ENCODE measurements at regions not wholly inside any gene's neighbourhood (a gene's known extent, or its start where the extent isn't known, plus 50 kb on each side); places are given as distances from the start of the nearest gene placed in this dataset.

- H2AFZ ChIP-seq (ENCODE audit: control insufficient read depth, low read depth, low read length), result 0 out of 2 replicates have a peak overlapping the region, but pooled peaks have one; percentile 8
- 40% methylated on average over 17 of the region's 17 CpGs for WGBS (ENCODE audit: insufficient coverage, insufficient replicate concordance, low lambda C conversion rate, missing lambda C conversion rate)
- POLR2A ChIA-PET, result no interaction called here
- intact Hi-C loops (cut with micrococcal nuclease; ENCODE audit: unreplicated experiment) (no loop called here), in situ Hi-C loops (cut with MboI) (no loop called here)
- no peaks in the 10 kb centered on the region for H3K36me3 ChIP-seq (ENCODE audit: control insufficient read depth in 2 of 2, insufficient read depth in 2 of 2, low read length in 1 of 2)
- RAD21 ChIA-PET (ENCODE audit: unreplicated experiment), result no interaction called here
- SMC1A ChIA-PET (ENCODE audit: uncharacterized antibody, unreplicated experiment), result no interaction called here
- TF ChIP-seq IRF4 (IDR thresholded peaks at IDR 0.05; ENCODE audit: low read depth, low read length) (no peak), KLF5 (IDR thresholded peaks at IDR 0.05; ENCODE audit: partially characterized antibody) (no peak), MLLT1 (IDR thresholded peaks at IDR 0.05) (no peak), MXI1 (IDR thresholded peaks at IDR 0.05; ENCODE audit: low read depth, low read length) (no peak), ETV6 (conservative IDR thresholded peaks at IDR 0.05 in 1 of 2, IDR thresholded peaks at IDR 0.05 in 1 of 2; ENCODE audit: borderline replicate concordance in 1 of 2, low read depth in 1 of 2) (no peak)
- no peaks in the 10 kb centered on the region for H3K9me3 ChIP-seq (replicated peaks; ENCODE audit: control insufficient read depth, insufficient read depth, low read length)
- no peak; the same call in 2 of the 3 replicates for ATAC-seq
- H3K27ac ChIP-seq (ENCODE audit: control insufficient read depth, insufficient read depth), result no peak overlapping the region
- H3K4me1 ChIP-seq (ENCODE audit: control insufficient read depth, insufficient read depth, low read length), result no peaks in the 10 kb centered on the region
- no TSS peak for BruUV-seq (replicated peaks)
- peaks cover 2% of the 10 kb centered on the region in 2 experiments; a peak in 1 of 4 replicates for H3K27me3 ChIP-seq (replicated peaks in 1 of 2; ENCODE audit: control insufficient read depth in 2 of 2, insufficient read depth in 2 of 2, low read length in 1 of 2)
- H4K20me1 ChIP-seq (ENCODE audit: control insufficient read depth, insufficient read depth), result no peaks in the 10 kb centered on the region
- DNase-seq (ENCODE audit: low read depth, low spot score), result no peak
- no peak overlapping the region for H3K4me2 ChIP-seq (ENCODE audit: control insufficient read depth, insufficient read depth)
- FAIRE-seq, result no peak
- H3K4me3 ChIP-seq, result no peak overlapping the region
- H3K79me2 ChIP-seq (ENCODE audit: control insufficient read depth, insufficient read depth, low read length), result no peaks in the 10 kb centered on the region
- CTCF ChIA-PET, result interaction anchor here (1.5 kb wide), 1 partner anchor 438 kb away, joined by 4 read pairs; no protein-coding TSS in a partner anchor
- no peak overlapping the region for H3K9ac ChIP-seq (ENCODE audit: control insufficient read depth, insufficient read depth, low read length)
Measured at GRCh38 chr6:100281471-100281901, 183.2 kb downstream of the SIM1 start.

Measured in GM12878 (cell line).